ENCODE measurements at regions not wholly inside any gene's neighbourhood (a gene's known extent, or its start where the extent isn't known, plus 50 kb on each side); places are given as distances from the start of the nearest gene placed in this dataset.

- no peaks in the 10 kb centered on the region for H3K4me1 ChIP-seq
- H3K4me3 ChIP-seq: no peak overlapping the region
- H3K36me3 ChIP-seq: no peaks in the 10 kb centered on the region
- intact Hi-C loops (cut with micrococcal nuclease): no loop called here
- TF ChIP-seq, protein P1, sequence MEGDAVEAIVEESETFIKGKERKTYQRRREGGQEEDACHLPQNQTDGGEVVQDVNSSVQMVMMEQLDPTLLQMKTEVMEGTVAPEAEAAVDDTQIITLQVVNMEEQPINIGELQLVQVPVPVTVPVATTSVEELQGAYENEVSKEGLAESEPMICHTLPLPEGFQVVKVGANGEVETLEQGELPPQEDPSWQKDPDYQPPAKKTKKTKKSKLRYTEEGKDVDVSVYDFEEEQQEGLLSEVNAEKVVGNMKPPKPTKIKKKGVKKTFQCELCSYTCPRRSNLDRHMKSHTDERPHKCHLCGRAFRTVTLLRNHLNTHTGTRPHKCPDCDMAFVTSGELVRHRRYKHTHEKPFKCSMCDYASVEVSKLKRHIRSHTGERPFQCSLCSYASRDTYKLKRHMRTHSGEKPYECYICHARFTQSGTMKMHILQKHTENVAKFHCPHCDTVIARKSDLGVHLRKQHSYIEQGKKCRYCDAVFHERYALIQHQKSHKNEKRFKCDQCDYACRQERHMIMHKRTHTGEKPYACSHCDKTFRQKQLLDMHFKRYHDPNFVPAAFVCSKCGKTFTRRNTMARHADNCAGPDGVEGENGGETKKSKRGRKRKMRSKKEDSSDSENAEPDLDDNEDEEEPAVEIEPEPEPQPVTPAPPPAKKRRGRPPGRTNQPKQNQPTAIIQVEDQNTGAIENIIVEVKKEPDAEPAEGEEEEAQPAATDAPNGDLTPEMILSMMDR (IDR thresholded peaks at IDR 0.05; ENCODE audit: borderline replicate concordance): no peak
- no peaks in the 10 kb centered on the region for H3K9me3 ChIP-seq (replicated peaks)
- H3K27ac ChIP-seq (replicated peaks): no peak overlapping the region
- no peaks in the 10 kb centered on the region for H3K27me3 ChIP-seq (ENCODE audit: low read depth)
- no peak for DNase-seq
These were observed 116.4 kb upstream of the CCND2 start for GRCh38 chr12:4157122-4157521.

- TF ChIP-seq, protein P1 (IDR thresholded peaks at IDR 0.05; ENCODE audit: borderline replicate concordance): no peak
These were observed 117.2 kb upstream of the CCND2 start for GRCh38 chr12:4156317-4156716.

DNA sequence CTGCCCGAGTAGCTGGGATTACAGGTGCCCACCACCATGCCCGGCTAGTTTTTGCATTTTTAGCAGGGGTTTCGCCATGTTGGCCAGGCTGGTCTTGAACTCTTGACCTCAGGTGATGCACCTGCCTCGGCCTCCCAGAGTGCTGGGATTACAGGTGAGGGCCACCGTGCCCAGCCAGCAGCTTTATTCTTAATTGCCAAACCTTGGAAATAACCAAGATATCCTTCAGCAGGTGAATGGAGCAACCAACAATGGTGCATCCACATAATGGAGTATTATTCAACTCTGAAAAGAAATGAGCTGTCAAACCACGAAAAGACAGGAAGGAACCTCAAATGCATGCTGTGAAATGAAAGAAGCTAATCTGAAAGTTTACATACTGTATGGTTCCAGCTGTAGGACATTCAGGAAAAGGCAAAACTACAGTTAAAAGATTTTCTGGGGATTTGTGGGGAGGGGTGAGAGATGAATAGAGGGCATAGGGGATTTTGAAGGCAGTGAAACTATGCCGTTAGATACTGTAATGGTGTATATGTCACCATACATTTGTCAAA is 118.8 kb upstream of the CCND2 start:
- TF ChIP-seq, protein P1 (IDR thresholded peaks at IDR 0.05; ENCODE audit: borderline replicate concordance): no peak

More at GRCh38 chr12:4156317-4156716, 117.2 kb upstream of the CCND2 start:
- H3K36me3 ChIP-seq: no peaks in the 10 kb centered on the region
- no peaks in the 10 kb centered on the region for H3K9me3 ChIP-seq (replicated peaks)
- DNase-seq: no peak
- H3K4me3 ChIP-seq: no peak overlapping the region
- H3K4me1 ChIP-seq: no peaks in the 10 kb centered on the region
- H3K27ac ChIP-seq (replicated peaks): no peak overlapping the region
- H3K27me3 ChIP-seq (ENCODE audit: low read depth): no peaks in the 10 kb centered on the region
- intact Hi-C loops (cut with micrococcal nuclease): no loop called here

GRCh38 chr12:4153343-4153892 is 120.1 kb upstream of the CCND2 start:
- Histone ChIP-seq H3K4me1 (no peaks in the 10 kb centered on the region), H3K36me3 (no peaks in the 10 kb centered on the region), H3K27ac (replicated peaks) (no peak overlapping the region), H3K9me3 (replicated peaks) (no peaks in the 10 kb centered on the region), H3K4me3 (no peak overlapping the region), H3K27me3 (ENCODE audit: low read depth) (no peaks in the 10 kb centered on the region)
- TF ChIP-seq, protein P1 (IDR thresholded peaks at IDR 0.05; ENCODE audit: borderline replicate concordance): no peak
- intact Hi-C loops (cut with micrococcal nuclease): no loop called here
- DNase-seq: no peak

More for the DNA sequence above, 118.8 kb upstream of the CCND2 start:
- Histone ChIP-seq H3K27me3 (ENCODE audit: low read depth) (no peaks in the 10 kb centered on the region), H3K9me3 (replicated peaks) (no peaks in the 10 kb centered on the region), H3K36me3 (no peaks in the 10 kb centered on the region), H3K4me3 (no peak overlapping the region), H3K27ac (replicated peaks) (no peak overlapping the region), H3K4me1 (no peaks in the 10 kb centered on the region)
- no peak for DNase-seq
- intact Hi-C loops (cut with micrococcal nuclease): no loop called here

DNA sequence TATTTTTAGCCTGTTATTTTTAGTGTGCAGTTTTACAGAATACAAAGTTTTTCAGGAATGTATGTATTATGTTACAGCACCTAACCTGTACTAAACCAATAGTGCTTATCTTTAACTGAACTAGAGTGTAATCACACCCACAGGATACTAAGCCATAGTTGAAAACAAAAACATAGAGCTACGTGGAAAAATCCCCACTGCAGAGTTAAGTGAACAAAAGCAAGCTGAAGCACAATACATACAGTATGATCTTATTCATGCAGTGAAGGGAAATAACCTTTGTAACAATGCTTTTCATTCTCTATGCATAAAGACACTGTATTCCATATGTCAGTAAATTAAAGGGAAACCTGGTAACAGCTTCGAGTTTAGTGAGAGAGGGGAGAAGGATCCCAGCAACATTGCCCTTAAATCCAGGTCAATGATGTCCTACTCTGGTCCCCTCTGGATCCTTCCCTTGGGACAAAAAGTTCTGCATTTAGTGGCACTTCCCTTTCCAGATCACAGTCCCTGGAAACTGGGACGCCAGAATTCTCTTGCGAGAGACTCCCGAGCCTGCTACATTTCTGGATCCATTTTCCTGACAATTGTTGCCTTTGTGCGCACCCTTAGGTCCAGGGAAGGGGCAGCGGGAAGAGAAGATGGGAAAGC is 121.3 kb upstream of the CCND2 start:
- TF ChIP-seq, protein P1 (IDR thresholded peaks at IDR 0.05; ENCODE audit: borderline replicate concordance): no peak
- intact Hi-C loops (cut with micrococcal nuclease): no loop called here
- Histone ChIP-seq H3K36me3 (no peaks in the 10 kb centered on the region), H3K4me3 (no peak overlapping the region), H3K9me3 (replicated peaks) (no peaks in the 10 kb centered on the region), H3K27ac (replicated peaks) (no peak overlapping the region), H3K27me3 (ENCODE audit: low read depth) (peaks cover 2% of the 10 kb centered on the region), H3K4me1 (no peaks in the 10 kb centered on the region)
- DNase-seq: no peak

Measured in left ventricle myocardium inferior (tissue), 1 donor.